ENCODE measurements at regions not wholly inside any gene's neighbourhood (a gene's known extent, or its start where the extent isn't known, plus 50 kb on each side); places are given as distances from the start of the nearest gene placed in this dataset.

DNA sequence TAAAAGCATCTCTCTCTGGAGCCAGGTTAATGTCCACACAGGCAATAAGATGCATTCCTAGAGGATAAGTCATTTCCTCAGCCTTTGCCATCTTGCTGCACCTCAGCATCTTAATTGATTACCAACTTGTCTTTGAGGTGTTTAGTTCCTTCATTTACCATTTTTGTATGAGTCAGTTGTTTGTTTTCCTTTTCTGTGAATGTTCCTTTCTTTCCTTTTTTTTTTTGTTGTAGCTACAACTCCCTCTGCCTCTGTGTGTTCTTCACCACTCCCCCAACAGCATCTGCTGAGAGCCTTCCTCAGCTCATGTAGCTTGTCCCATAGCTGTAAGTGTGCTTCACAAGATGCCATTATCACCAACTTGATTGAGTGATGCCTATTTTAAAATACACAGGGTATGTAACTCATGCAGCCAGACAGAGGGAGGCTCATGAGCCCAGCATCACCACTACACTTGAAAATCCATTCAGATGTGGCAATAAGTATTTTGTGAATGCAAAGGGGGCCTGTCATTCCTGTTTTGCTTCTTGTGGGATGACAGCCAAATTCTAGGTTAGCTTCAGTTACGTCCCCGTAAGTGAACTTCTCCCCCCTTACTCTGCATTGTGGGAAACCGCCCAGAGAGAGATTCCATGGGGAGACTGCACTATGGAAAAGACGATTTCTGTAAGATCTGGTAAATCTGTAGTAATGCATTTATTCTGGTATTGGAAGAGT lies 315.9 kb upstream of the ZEB2 start:
- no peak for TF ChIP-seq EZH2 (IDR thresholded peaks at IDR 0.05; ENCODE audit: low read length, unreplicated experiment)
- TF ChIP-seq, protein P1, sequence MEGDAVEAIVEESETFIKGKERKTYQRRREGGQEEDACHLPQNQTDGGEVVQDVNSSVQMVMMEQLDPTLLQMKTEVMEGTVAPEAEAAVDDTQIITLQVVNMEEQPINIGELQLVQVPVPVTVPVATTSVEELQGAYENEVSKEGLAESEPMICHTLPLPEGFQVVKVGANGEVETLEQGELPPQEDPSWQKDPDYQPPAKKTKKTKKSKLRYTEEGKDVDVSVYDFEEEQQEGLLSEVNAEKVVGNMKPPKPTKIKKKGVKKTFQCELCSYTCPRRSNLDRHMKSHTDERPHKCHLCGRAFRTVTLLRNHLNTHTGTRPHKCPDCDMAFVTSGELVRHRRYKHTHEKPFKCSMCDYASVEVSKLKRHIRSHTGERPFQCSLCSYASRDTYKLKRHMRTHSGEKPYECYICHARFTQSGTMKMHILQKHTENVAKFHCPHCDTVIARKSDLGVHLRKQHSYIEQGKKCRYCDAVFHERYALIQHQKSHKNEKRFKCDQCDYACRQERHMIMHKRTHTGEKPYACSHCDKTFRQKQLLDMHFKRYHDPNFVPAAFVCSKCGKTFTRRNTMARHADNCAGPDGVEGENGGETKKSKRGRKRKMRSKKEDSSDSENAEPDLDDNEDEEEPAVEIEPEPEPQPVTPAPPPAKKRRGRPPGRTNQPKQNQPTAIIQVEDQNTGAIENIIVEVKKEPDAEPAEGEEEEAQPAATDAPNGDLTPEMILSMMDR (conservative IDR thresholded peaks at IDR 0.05; ENCODE audit: low read depth, low read length) = no peak

Measured in PC-3 (cell line).